Keratinocyte (primary cell): ENCODE measurements at regions not wholly inside any gene's neighbourhood (a gene's known extent, or its start where the extent isn't known, plus 50 kb on each side); places are given as distances from the start of the nearest gene placed in this dataset.

Experiments
- DNase-seq: peaks from one replicate; pipeline ENCODE4 v3.0.0-alpha.2; 2011; ENCODE audit warnings: low read depth, missing footprints, low spot score
- FAIRE-seq: peaks from 2 replicates; lab custom pipeline; 2011; peaks lifted over from hg19 to GRCh38; lab: Jason Lieb, UNC
- H2AFZ ChIP-seq: 2 replicates; pipeline ENCODE4 v1.6.0; 2012; ENCODE audit warnings: low read length, control low read depth, inconsistent platforms; ENCODE audit not compliant: control insufficient read depth
- H3K27ac ChIP-seq: 2 replicates; pipeline ENCODE4 v1.5.1; 2011; ENCODE audit warnings: low read length; ENCODE audit not compliant: control insufficient read depth, insufficient read depth
- H3K27me3 ChIP-seq: 3 replicates; pipeline ENCODE4 v1.6.0; 2011; ENCODE audit warnings: low read length; ENCODE audit not compliant: control insufficient read depth, insufficient read depth; ENCODE audit errors: extremely low read depth
- H3K36me3 ChIP-seq, 2 experiments: 2 replicates in 1 of 2; 3 replicates in 1 of 2; pipeline ENCODE4 v1.5.1; 2011; ENCODE audit warnings: low read length in 2 of 2, mild to moderate bottlenecking in 1 of 2; ENCODE audit not compliant: control insufficient read depth in 2 of 2, insufficient read depth in 2 of 2; ENCODE audit errors: extremely low read depth in 1 of 2
- H3K4me1 ChIP-seq: 3 replicates; pipeline ENCODE4 v1.5.1; 2011; ENCODE audit warnings: low read length; ENCODE audit not compliant: control insufficient read depth, insufficient read depth; ENCODE audit errors: extremely low read depth
- H3K4me2 ChIP-seq: 3 replicates; pipeline ENCODE4 v1.6.0; 2011; ENCODE audit warnings: low read depth, low read length; ENCODE audit not compliant: control insufficient read depth, insufficient read depth; ENCODE audit errors: extremely low read depth
- H3K4me3 ChIP-seq, 3 experiments: fragments of 200-600 bp in 1 of 3; sonication (generic) in 1 of 3; 2 replicates in 2 of 3; 3 replicates in 1 of 3; pipeline ENCODE4 v1.5.1; 2011 to 2016; ENCODE audit warnings: low read length in 3 of 3, mild to moderate bottlenecking in 3 of 3, control low read depth in 2 of 3, inconsistent platforms in 1 of 3, low read depth in 1 of 3, mixed read lengths in 1 of 3, mixed run types in 1 of 3, moderate library complexity in 1 of 3; ENCODE audit not compliant: control insufficient read depth in 2 of 3, insufficient read depth in 2 of 3; ENCODE audit errors: extremely low read depth in 1 of 3
- H3K79me2 ChIP-seq: 2 replicates; pipeline ENCODE4 v1.6.0; 2012; ENCODE audit warnings: low read length; ENCODE audit not compliant: control insufficient read depth, insufficient read depth
- H3K9ac ChIP-seq: 3 replicates; pipeline ENCODE4 v1.6.0; 2011; ENCODE audit warnings: low read length; ENCODE audit not compliant: control insufficient read depth, insufficient read depth; ENCODE audit errors: extremely low read depth
- H3K9me1 ChIP-seq: 3 replicates; pipeline ENCODE4 v1.6.0; 2011; ENCODE audit warnings: low read length; ENCODE audit not compliant: control insufficient read depth, insufficient read depth; ENCODE audit errors: extremely low read depth
- H3K9me3 ChIP-seq: 2 replicates; pipeline ENCODE4 v1.5.1; 2012; ENCODE audit warnings: low read depth, low read length; ENCODE audit not compliant: control insufficient read depth
- H4K20me1 ChIP-seq: 3 replicates; pipeline ENCODE4 v1.6.0; 2011; ENCODE audit warnings: low read length; ENCODE audit not compliant: control insufficient read depth, insufficient read depth; ENCODE audit errors: extremely low read depth
- EZH2 ChIP-seq: IDR thresholded peaks from one replicate; pipeline ENCODE4 v1.6.1; 2012; ENCODE audit warnings: inconsistent platforms, mild to moderate bottlenecking, low read length, moderate library complexity
- dilution Hi-C: fragments of 300-500 bp; cut with MboI; formaldehyde crosslinking; loops from one replicate; pipeline ENCODE4 v1.7.0; 2020; ENCODE audit warnings: low sequenced_read_pairs; ENCODE audit not compliant: extremely low pct_ligation_motif_present
- TF ChIP-seq, protein P1 (sequence below), 3 experiments: IDR thresholded peaks in 1 of 3; conservative IDR thresholded peaks in 1 of 3; optimal IDR thresholded peaks in 1 of 3; 2 replicates in 2 of 3; 3 replicates in 1 of 3; pipeline versions ENCODE3 to v1.5.1; 2011; ENCODE audit warnings: low read length in 3 of 3, mild to moderate bottlenecking in 3 of 3, moderate library complexity in 2 of 3, control low read depth in 1 of 3, inconsistent platforms in 1 of 3; ENCODE audit not compliant: insufficient read depth in 2 of 3; ENCODE audit errors: extremely low read depth in 1 of 3

DNA sequence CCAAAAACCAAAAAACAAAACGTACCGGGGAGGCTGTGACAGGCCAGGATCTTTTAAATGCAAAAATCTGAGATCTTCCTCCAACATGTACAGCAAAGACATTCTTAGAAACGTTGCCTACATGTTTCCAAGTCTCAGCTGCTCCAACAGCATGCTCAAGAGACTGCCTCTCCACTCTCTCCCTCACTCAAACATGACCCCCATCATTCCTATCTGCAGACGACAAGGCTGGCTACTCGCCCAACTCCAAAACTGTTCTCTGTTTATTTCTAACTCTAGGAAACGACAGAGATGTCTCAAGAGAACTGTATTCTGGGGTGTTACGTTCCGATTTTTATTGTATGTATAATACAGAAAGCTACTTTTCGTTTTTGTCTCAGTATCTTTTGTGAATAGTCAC, 57.5 kb upstream of the TMCC3 start:
- no peak for TF ChIP-seq EZH2
- no peak for FAIRE-seq
- H3K27me3 ChIP-seq: no peaks in the 10 kb centered on the region
- H3K9me1 ChIP-seq: no peaks in the 10 kb centered on the region
- H2AFZ ChIP-seq: no peak overlapping the region
- dilution Hi-C loops: no loop called here
- peaks cover 7% of the 10 kb centered on the region for H3K4me1 ChIP-seq
- no peaks in the 10 kb centered on the region for H3K9me3 ChIP-seq
- no peak for DNase-seq
- no peak overlapping the region for H3K9ac ChIP-seq
- H3K79me2 ChIP-seq: no peaks in the 10 kb centered on the region
- no peaks in the 10 kb centered on the region for H3K36me3 ChIP-seq
- H3K4me3 ChIP-seq: no peak overlapping the region
- no peaks in the 10 kb centered on the region for H4K20me1 ChIP-seq
- H3K4me2 ChIP-seq: no peak overlapping the region
- no peak overlapping the region for H3K27ac ChIP-seq

DNA sequence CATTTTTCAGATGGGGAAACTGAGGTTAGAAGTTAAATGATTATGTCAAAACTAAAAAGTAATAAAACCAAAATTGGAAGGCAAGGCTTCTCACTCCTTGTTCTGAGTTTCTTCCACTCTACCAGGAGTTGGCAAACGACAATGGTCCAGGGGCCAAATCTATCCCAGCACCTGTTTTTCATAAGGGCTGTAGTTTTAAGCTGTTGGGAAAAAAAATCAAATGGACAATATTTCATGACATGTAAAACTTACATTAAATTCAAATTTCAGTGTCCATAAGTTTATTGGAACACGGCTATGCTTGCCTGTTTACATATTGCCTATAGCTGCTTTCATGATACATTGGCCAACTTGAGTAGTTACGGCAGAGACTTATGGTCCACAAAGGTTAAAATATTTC, 56.7 kb upstream of the TMCC3 start:
- Histone ChIP-seq H3K9ac (no peak overlapping the region), H3K9me3 (no peaks in the 10 kb centered on the region), H4K20me1 (no peaks in the 10 kb centered on the region), H3K79me2 (no peaks in the 10 kb centered on the region), H3K27me3 (no peaks in the 10 kb centered on the region), H2AFZ (no peak overlapping the region), H3K27ac (no peak overlapping the region), H3K4me1 (peaks cover 7% of the 10 kb centered on the region), H3K4me3 (no peak overlapping the region), H3K4me2 (no peak overlapping the region), H3K9me1 (no peaks in the 10 kb centered on the region), H3K36me3 (no peaks in the 10 kb centered on the region)
- DNase-seq: no peak
- TF ChIP-seq, protein P1, sequence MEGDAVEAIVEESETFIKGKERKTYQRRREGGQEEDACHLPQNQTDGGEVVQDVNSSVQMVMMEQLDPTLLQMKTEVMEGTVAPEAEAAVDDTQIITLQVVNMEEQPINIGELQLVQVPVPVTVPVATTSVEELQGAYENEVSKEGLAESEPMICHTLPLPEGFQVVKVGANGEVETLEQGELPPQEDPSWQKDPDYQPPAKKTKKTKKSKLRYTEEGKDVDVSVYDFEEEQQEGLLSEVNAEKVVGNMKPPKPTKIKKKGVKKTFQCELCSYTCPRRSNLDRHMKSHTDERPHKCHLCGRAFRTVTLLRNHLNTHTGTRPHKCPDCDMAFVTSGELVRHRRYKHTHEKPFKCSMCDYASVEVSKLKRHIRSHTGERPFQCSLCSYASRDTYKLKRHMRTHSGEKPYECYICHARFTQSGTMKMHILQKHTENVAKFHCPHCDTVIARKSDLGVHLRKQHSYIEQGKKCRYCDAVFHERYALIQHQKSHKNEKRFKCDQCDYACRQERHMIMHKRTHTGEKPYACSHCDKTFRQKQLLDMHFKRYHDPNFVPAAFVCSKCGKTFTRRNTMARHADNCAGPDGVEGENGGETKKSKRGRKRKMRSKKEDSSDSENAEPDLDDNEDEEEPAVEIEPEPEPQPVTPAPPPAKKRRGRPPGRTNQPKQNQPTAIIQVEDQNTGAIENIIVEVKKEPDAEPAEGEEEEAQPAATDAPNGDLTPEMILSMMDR (optimal IDR thresholded peaks at IDR 0.05 in 1 of 3, IDR thresholded peaks at IDR 0.05 in 1 of 3, conservative IDR thresholded peaks at IDR 0.05 in 1 of 3; ENCODE audit: extremely low read depth in 1 of 3, insufficient read depth in 2 of 3, low read length in 3 of 3): no peak
- TF ChIP-seq EZH2: no peak
- FAIRE-seq: no peak
- dilution Hi-C loops: no loop called here

DNA sequence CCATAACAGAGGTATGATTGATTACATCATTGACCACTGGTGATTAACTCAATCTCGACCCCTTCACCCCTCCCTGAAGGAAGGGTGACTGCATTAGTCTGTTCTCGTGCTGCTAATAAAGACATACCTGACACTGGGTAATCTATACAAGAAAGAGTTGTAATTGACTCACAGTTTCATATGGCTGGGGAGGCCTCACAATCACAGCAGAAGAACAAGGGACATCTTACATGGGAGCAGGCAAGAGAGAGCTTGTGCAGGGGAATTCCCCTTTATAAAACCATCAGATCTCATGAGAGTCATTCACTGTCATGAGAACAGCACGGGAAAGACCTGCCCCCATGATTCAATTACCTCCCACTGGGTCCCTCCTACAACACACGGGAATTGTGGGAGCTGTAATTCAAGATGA, 55.9 kb upstream of the TMCC3 start:
- Histone ChIP-seq H3K4me3 (no peak overlapping the region), H4K20me1 (no peaks in the 10 kb centered on the region), H2AFZ (no peak overlapping the region), H3K4me1 (peaks cover 7% of the 10 kb centered on the region), H3K27ac (peak overlapping the region; percentile 46), H3K36me3 (no peaks in the 10 kb centered on the region), H3K4me2 (no peak overlapping the region), H3K9me3 (no peaks in the 10 kb centered on the region), H3K79me2 (no peaks in the 10 kb centered on the region), H3K9ac (peak overlapping the region; percentile 36), H3K9me1 (no peaks in the 10 kb centered on the region), H3K27me3 (no peaks in the 10 kb centered on the region)
- TF ChIP-seq, protein P1 (optimal IDR thresholded peaks at IDR 0.05 in 1 of 3, IDR thresholded peaks at IDR 0.05 in 1 of 3, conservative IDR thresholded peaks at IDR 0.05 in 1 of 3; ENCODE audit: extremely low read depth in 1 of 3, insufficient read depth in 2 of 3, low read length in 3 of 3): no peak
- no peak for TF ChIP-seq EZH2
- DNase-seq (peak; percentile 55), FAIRE-seq (peak; percentile 41)
- dilution Hi-C loops: no loop called here
